Middle frontal gyrus (tissue), 1 donor: ENCODE measurements at regions not wholly inside any gene's neighbourhood (a gene's known extent, or its start where the extent isn't known, plus 50 kb on each side); places are given as distances from the start of the nearest gene placed in this dataset.
"Not testable (repeated sequence)": the region's sequence is repeated elsewhere in the genome, so short reads cannot be mapped to it uniquely, and the experiment has no call there.

Experiments
- DNase-seq: peaks from one replicate; pipeline ENCODE4 v3.0.0-alpha.2; 2015; ENCODE audit warnings: low spot score; ENCODE audit errors: extremely low spot score

- no peak for DNase-seq
Observed at GRCh38 chr12:17015501-17015900, 409.5 kb upstream of the LMO3 start.

DNA sequence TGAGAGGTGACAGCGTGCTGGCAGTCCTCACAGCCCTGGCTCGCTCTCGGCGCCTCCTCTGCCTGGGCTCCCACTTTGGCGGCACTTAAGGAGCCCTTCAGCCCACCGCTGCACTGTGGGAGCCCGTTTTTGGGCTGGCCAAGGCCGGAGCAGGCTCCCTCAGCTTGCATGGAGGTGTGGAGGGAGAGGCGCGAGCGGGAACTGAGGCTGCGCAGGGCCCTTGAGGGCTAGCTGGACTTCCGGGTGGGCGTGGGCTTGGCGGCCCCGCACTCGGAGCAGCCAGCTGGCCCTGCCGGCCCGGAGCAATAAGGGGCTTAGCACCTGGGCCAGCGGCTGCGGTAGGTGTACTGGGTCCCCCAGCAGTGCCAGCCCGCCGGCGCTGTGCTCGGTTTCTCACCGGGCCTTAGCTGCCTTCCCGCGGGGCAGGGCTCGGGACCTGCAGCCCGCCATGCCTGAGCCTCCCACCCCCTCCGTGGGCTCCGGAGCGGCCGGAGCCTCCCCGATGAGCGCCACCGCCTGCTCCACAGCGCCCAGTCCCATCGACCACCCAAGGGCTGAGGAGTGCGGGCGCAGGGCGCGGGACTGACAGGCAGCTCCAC, 401.6 kb upstream of the LMO3 start:
- not testable (repeated sequence) for DNase-seq

DNA sequence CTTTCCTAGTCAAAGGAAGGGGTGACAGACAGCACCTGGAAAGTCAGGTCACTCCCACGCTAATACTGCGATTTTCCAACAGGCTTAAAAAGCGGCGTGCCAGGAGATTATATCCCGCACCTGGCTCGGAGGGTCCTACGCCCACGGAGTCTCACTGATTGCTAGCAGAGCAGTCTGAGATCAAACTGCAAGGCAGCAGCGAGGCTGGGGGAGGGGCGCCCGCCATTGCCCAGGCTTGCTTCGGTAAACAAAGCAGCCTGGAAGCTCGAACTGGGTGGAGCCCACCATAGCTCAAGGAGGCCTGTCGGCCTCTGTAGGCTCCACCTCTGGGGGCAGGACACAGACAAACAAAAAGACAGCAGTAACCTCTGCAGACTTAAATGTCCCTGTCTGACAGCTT, 392.6 kb upstream of the LMO3 start:
- DNase-seq: not testable (repeated sequence)

DNA sequence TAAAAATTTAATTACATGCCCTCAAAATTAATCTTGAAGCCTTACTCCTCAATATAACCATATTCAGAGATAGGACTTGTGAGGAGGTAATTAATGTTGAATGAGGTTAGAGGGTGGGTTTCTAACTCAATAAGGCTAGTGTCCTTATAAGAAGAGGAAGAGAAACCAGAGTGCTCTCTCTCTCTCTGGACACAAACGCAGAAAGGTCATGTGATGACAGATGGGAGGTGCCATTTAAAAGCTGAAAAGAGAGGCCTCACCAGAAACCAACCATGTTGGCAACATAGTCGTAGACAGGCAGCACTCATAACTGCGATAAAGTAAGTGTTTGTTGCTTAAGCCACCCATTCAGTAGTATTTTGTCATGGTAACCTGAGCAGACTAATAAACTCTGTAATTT, 378.5 kb upstream of the LMO3 start:
- DNase-seq: no peak

GRCh38 chr12:16972923-16973770, 367.2 kb upstream of the LMO3 start:
- DNase-seq: no peak

GRCh38 chr12:16962889-16963288, 356.9 kb upstream of the LMO3 start:
- DNase-seq: no peak

DNA sequence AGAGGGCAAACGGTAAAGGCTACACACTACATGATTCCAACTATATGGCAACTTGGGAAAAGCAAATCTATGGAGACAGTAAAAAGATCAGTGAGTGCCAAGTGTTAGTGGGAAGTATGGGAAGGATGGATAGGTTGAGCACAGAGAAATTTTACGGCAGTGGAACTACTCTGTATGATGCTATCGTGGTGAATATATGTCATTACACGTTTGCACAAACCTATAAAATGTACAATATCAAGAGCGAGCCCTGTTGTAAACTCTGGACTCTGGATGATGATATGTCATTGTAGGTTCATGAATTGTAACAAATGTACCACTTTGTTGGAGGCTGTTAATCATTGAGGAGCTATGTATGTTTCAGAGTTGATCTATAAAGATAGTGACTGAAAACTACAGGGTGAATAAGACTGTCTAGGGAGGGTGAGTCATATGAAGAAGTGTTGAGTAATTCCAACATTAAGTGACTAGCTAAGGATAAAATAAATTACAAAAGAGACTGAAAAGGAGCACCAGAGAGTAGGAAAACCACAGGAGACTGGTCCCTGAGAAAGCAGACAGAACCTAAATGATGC, 349.2 kb upstream of the LMO3 start:
- no peak for DNase-seq

GRCh38 chr12:16949871-16950667, 344.1 kb upstream of the LMO3 start:
- no peak for DNase-seq

GRCh38 chr12:16949371-16949770, 343.4 kb upstream of the LMO3 start:
- DNase-seq: no peak

- no peak for DNase-seq
Observed at GRCh38 chr12:16946704-16947103, 340.7 kb upstream of the LMO3 start.

DNA sequence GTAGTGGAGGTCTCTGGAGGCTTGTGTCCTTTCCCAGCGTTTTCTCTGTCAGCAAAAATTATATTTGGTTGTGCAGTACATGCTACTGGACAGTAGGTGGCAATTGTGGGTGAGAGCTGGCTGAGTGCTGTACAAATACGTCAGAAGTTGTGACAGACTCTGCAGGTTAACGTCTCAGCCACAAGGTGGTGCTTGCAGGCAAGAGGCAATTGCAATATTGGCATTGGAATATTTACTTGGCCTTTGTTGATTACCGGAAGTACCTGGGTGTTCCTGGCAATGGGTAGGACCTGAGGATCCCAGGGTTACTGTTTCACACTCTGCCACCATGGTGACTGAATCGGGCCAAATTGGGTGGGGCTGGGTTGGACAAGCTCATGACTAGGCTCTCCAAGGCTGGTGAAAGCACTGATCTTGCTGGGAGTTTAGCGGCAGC, 333.9 kb upstream of the LMO3 start:
- DNase-seq: no peak

GRCh38 chr12:16927259-16927658, 321.3 kb upstream of the LMO3 start:
- no peak for DNase-seq

DNA sequence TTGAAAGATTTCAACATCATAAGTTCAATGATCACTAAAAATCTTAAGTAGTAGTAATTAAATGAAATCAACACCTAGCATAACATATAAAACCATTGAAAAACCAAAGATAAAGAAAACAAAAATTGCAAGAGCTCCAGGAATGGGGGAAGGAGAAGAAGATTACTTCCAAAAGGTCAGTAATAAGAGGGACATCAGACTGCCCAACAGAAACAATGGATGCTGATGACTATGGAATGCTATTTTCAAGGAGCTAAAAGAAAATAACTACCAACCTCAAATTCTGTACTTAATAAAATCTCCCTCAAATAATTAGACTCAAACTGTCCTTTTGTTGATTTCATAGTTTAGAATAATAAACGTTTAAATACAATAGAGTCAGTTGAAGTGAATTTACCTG, 314.5 kb upstream of the LMO3 start:
- DNase-seq: no peak

GRCh38 chr12:16919551-16919950, 313.6 kb upstream of the LMO3 start:
- no peak for DNase-seq

DNA sequence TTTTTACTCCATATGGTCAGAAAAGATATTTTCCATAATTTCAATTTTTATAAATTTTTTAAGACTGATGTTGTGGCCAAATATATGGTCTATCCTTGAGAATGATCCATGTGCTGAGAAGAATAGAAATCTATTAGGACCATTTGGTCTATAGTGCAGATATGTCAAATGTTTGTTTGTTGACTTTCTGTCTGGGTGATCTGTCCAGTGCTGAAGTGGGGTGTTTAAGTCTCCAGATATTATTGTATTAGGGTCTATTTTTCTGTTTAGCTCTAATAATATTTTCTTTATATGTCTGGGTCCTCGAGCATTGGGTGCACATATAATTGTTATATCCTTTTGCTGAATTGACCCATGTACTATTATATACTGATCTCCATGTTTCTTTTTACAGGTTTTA, 308.9 kb upstream of the LMO3 start:
- no peak for DNase-seq

- DNase-seq: no peak
Observed at GRCh38 chr12:16913832-16914490, 308.0 kb upstream of the LMO3 start.

GRCh38 chr12:16901946-16902345, 296.0 kb upstream of the LMO3 start:
- DNase-seq: no peak

DNA sequence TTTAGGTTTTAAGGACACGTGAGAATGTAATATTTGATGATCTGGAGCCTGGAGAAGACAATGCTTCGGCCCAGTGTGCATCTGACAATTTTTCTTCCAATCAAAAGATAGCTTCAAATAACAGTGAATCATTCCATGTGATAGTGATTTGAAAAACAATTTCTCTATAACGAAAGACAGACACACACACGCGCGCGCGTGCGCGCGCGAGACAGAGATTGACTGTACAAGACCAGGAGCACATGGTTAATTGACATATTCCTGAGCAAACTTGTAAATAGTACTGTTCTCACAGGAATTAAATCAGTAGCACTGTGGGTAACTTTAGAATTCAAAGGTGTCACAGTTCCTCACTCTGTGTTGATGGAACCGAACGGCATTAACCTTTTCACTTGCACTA, 287.5 kb upstream of the LMO3 start:
- DNase-seq: no peak

DNA sequence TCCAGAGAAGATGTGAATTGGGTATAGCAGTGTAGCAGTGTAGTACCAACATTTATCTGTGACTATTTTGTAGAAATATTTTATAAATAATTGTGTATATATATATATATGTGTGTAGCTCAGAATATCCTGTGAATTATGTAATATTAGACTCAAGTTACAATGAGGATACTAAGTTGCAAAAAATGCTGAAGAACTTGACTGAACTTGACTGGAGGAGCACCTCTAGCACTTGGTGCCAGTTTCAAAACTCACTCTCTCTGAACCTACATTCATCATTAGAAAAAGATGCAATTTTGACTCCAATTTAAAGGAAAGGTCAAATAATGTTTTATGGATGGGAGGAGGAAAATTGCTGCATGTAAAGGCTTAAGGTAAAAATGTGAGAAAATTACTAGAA, 285.7 kb upstream of the LMO3 start:
- no peak for DNase-seq

- DNase-seq: no peak
Observed at GRCh38 chr12:16884819-16885218, 278.9 kb upstream of the LMO3 start.

- DNase-seq: no peak
Observed at GRCh38 chr12:16884056-16884455, 278.1 kb upstream of the LMO3 start.
